ENCODE measurements at regions not wholly inside any gene's neighbourhood (a gene's known extent, or its start where the extent isn't known, plus 50 kb on each side); places are given as distances from the start of the nearest gene placed in this dataset.
"Not testable (repeated sequence)": the region's sequence is repeated elsewhere in the genome, so short reads cannot be mapped to it uniquely, and the experiment has no call there.

DNA sequence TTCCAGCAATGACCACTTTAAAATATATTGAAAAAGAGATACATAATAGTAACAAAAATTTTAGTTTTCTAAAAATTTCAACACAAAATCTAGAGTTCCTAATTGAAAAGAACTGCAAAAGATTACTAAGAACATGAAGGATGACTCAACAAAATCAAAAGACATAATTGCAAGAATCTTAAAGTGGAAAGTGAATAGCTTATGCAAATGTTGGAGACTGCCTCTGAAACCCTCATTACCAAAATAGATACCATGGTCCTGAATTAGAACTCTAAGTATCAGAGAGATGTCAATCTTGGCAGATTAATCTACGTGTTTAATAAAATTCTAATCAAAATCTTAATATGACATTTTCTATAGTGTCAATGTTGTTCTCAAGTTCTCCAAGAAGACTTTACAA, 60.7 kb upstream of the SGO1 start:
- no peak for DNase-seq (ENCODE audit: low read depth)

DNA sequence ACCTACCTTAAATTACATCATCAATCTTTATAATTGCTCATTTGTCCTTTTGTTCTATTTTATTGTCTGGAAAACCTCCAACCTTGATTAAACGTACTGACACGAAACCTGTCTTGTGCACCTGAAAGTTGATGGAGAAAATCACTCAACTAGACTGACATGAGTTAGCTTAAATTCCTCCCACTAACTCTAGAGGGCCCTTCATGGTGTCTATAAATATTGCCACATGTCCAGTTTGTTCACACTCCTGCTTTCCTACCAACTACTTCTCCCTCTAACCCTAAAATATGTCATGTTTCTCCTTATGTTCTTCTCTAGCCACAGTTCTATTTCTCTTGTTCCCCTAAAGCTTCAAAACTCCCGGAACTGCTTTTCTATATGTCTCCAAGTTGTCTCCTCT, 59.8 kb upstream of the SGO1 start:
- no peak for DNase-seq (ENCODE audit: low read depth)

DNA sequence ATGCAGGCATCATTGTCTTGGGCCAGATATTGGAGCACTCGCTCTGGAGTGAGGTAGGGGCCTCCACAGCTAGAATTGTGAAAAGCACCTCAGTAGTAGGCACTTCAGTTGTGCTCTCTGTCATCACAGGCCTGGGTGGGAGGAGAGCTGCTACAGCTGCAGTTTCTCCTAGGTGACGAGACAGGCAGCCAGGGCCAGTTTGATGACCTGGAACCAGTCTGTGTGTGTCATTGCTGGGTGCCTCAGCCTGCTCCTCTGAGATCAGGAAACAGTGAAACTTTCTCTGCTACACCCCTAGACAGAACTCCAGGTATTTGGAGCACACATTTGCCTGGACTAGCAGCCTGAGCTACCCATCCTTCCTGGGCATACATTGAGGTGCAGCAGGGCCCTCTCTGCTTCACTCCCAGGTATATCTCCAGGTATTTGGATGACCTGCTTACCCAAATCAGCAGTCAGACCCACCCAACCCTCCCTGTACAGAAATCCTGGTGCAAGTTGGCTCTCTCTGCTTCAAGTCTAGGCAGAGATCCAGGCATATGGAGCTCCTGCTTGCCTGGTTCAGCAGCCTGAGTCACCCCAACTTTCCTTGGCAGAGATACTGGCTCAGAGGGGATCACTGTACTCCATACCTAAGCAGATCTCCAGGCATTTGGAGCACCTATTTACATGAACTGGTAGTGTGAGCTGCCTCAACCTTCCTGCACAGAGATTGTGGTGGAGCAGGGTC, 54.3 kb upstream of the SGO1 start:
- DNase-seq (ENCODE audit: low read depth), result no peak

DNA sequence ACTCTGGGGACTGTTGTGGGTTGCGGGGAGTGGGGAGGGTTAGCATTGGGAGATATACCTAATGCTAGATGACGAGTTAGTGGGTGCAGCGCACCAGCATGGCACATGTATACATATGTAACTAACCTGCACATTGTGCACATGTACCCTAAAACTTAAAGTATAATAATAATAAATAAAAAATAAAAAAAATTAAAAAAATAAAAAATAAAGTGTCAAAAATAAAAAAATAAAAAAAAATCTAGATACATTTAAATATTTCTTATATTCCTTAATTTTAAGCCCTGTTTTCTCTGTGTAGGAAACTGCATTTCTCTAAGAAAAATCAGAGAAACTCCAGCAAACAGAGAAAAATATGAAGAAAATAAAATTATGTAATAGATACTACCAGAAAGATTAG, 52.2 kb upstream of the SGO1 start:
- not testable (repeated sequence) for DNase-seq (ENCODE audit: low read depth)

GRCh38 chr3:20236603-20237002, 50.6 kb upstream of the SGO1 start:
- no peak for DNase-seq (ENCODE audit: low read depth)
